Naive B cell (primary cell): ENCODE measurements at regions not wholly inside any gene's neighbourhood (a gene's known extent, or its start where the extent isn't known, plus 50 kb on each side); places are given as distances from the start of the nearest gene placed in this dataset.
"Not testable (repeated sequence)": the region's sequence is repeated elsewhere in the genome, so short reads cannot be mapped to it uniquely, and the experiment has no call there.

Experiments used
- ATAC-seq, 2 donors: fragments of 150-1000 bp; cut with Tn5 transposase; 2 replicates each; pipeline ENCODE4 v1.10.0; 2021; ENCODE audit warnings: low read depth in 2 of 2, mild to moderate bottlenecking in 2 of 2, moderate library complexity in 2 of 2
- DNase-seq: peaks from one replicate; pipeline ENCODE4 v3.0.0; 2022
- H3K27ac Mint-ChIP-seq, 6 donors: one replicate each; pipeline ENCODE4 v1.8.0; 2020 to 2022; ENCODE audit warnings: mild to moderate bottlenecking in 6 of 6, mixed read lengths in 6 of 6, moderate library complexity in 5 of 6, inconsistent platforms in 2 of 6
- H3K27me3 Mint-ChIP-seq, 3 donors: one replicate each; pipeline ENCODE4 v1.8.0; 2021 to 2022; ENCODE audit warnings: mixed read lengths in 3 of 3, mild to moderate bottlenecking in 1 of 3
- H3K36me3 Mint-ChIP-seq, 2 donors: one replicate each; pipeline ENCODE4 v1.8.0; 2020 to 2022; ENCODE audit warnings: mixed read lengths in 2 of 2, inconsistent platforms in 1 of 2, mild to moderate bottlenecking in 1 of 2
- H3K4me1 Mint-ChIP-seq, 3 donors: one replicate each; pipeline ENCODE4 v1.8.0; 2020 to 2022; ENCODE audit warnings: mixed read lengths in 3 of 3, inconsistent platforms in 1 of 3, mild to moderate bottlenecking in 1 of 3, moderate library complexity in 1 of 3
- H3K4me3 Mint-ChIP-seq, 8 donors: one replicate each; pipeline ENCODE4 v1.8.0; 2020 to 2022; ENCODE audit warnings: mild to moderate bottlenecking in 8 of 8, mixed read lengths in 8 of 8, moderate library complexity in 8 of 8, inconsistent platforms in 2 of 8
- H3K9me3 Mint-ChIP-seq, 7 donors: one replicate each; pipeline ENCODE4 v1.8.0; 2020 to 2022; ENCODE audit warnings: mixed read lengths in 7 of 7, mild to moderate bottlenecking in 5 of 7, inconsistent platforms in 2 of 7, moderate library complexity in 1 of 7

GRCh38 chr12:86601550-86602308 is 345.5 kb upstream of the MGAT4C start:
- Mint-ChIP-seq H3K27me3 (no peaks in the 10 kb centered on the region), H3K36me3 (no peaks in the 10 kb centered on the region), H3K4me3 (no peak overlapping the region), H3K4me1 (no peaks in the 10 kb centered on the region), H3K27ac (no peak overlapping the region), H3K9me3 (peaks cover 0 to 7% (median 1%) of the 10 kb centered on the region in 7 donors)
- DNase-seq (no peak), ATAC-seq (no peak)

DNA sequence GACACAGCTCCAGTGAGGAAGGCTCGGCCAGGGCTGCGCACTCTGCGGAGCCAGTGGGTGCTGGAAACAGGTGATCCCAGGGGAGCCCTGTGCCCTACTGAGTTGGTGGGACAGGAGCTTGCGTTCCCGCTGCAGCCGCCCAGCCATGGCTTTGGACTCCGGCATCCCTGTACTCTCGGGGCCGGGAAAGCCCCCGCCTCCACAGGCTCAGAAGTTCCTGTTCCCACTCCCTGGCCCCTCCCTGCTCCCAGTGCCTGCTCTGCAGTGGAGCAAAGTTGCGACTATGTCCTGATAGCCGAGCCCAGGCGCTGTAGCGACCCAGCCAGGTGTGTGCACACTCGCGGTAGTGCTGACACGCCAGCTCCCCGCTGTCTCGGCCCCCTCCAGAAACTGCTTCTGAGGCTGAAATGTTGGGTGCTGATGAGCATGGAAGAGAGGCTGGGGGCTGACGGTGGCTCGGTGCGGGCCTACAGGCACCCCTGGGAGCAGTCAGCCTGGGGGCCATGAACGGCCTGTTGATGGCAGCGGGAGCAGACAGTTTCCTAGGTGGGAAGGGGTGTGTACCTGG is 344.6 kb upstream of the MGAT4C start:
- no peak for ATAC-seq
- Mint-ChIP-seq H3K4me3 (no peak overlapping the region), H3K9me3 (peaks cover 0 to 7% (median 1%) of the 10 kb centered on the region in 7 donors), H3K27me3 (no peaks in the 10 kb centered on the region), H3K36me3 (no peaks in the 10 kb centered on the region), H3K4me1 (no peaks in the 10 kb centered on the region), H3K27ac (no peak overlapping the region)
- no peak for DNase-seq

DNA sequence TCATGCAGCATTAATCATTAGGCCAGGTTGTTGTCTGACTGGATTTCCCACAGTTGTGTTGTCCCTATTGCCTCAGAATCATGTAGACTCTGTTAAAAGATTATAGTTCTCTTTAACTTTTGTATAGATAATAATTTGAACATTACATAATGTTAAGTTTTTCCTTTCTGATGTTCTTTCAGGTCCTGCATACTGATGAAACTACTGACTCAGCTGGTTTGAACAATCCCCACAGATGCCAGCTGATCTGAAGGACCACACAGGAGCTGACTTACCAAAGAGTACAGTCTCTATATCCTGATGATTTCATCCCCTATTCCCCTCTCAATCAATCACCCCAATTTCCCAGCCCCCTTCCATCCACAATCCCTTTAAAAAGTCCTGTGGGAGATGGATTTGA is 341.2 kb upstream of the MGAT4C start:
- Mint-ChIP-seq H3K36me3 (no peaks in the 10 kb centered on the region), H3K9me3 (peaks cover 0 to 7% (median 0%) of the 10 kb centered on the region in 7 donors), H3K4me1 (no peaks in the 10 kb centered on the region), H3K27me3 (no peaks in the 10 kb centered on the region), H3K4me3 (no peak overlapping the region), H3K27ac (no peak overlapping the region)
- no peak for DNase-seq
- ATAC-seq, result no peak

DNA sequence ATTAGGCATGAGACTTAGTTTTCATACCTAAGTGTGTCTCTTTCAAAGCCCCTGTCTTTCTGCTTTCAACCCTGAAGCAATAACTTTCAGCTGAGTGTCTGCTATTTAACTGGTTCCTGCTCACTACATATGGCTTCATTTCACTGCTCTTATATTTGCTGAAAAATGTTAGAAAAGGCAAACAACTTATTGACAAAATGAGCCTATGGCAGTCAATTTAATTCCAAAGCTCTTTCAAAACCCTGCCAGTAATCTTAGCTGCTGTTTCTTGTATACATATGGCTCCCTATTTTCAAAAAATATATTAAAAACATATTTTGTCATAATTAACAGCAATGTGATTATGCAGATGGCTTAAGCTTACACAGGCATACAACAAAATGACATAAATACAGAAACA is 334.1 kb upstream of the MGAT4C start:
- Mint-ChIP-seq H3K4me3 (no peak overlapping the region), H3K27me3 (no peaks in the 10 kb centered on the region), H3K4me1 (no peaks in the 10 kb centered on the region), H3K9me3 (peaks cover 0 to 1% (median 0%) of the 10 kb centered on the region in 7 donors), H3K27ac (no peak overlapping the region), H3K36me3 (no peaks in the 10 kb centered on the region)
- no peak for DNase-seq
- no peak for ATAC-seq

DNA sequence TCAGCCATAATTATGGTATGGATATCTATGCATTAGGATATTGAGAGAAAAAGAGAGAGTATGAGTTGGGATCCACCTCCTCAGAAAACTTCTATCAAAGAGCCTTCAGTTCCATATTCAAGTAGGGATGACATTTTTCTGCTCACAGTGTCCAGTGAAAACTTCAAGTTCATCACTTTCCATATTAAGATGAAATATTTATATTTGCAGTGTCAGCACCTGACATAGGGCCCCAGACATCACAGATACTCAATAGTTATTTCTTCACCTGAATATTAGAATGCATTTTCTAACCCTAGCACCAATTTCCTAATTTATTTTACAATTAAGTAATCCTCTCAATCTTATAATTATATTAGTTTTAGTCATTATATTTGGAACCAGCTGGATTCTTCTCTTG is 318.0 kb upstream of the MGAT4C start:
- no peak overlapping the region for H3K27ac Mint-ChIP-seq
- no peaks in the 10 kb centered on the region for H3K36me3 Mint-ChIP-seq
- DNase-seq (no peak), ATAC-seq (no peak)
- no peak overlapping the region for H3K4me3 Mint-ChIP-seq
- peaks cover 0 to 8% (median 0%) of the 10 kb centered on the region in 7 donors for H3K9me3 Mint-ChIP-seq
- H3K27me3 Mint-ChIP-seq, result no peaks in the 10 kb centered on the region
- H3K4me1 Mint-ChIP-seq, result no peaks in the 10 kb centered on the region

DNA sequence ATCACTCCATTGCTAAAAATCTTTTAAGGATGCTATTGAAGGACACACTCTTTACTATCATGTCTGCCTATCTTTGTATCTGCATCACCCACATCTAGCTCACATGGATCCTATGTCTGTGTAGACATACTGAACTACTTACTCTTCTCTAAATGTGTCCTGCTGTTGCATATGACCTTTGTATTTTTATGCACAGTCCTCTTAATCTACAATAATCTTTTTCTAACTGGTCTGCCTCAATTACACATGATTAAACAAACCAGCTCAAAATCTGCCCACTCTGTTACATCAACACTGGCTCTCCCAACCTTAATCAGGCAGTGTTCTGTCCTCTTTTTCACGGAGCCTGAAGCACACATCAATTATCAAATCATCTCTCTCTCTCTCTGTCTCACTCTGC is 316.3 kb upstream of the MGAT4C start:
- Mint-ChIP-seq H3K27ac (no peak overlapping the region), H3K4me1 (no peaks in the 10 kb centered on the region), H3K4me3 (no peak overlapping the region), H3K9me3 (peaks cover 0 to 13% (median 4%) of the 10 kb centered on the region in 7 donors), H3K27me3 (no peaks in the 10 kb centered on the region), H3K36me3 (no peaks in the 10 kb centered on the region)
- no peak for ATAC-seq
- DNase-seq, result no peak

GRCh38 chr12:86565038-86565437 is 308.8 kb upstream of the MGAT4C start:
- Mint-ChIP-seq H3K4me3 (no peak overlapping the region), H3K9me3 (peaks cover 5 to 15% (median 8%) of the 10 kb centered on the region in 7 donors), H3K27ac (no peak overlapping the region), H3K4me1 (no peaks in the 10 kb centered on the region), H3K27me3 (no peaks in the 10 kb centered on the region), H3K36me3 (no peaks in the 10 kb centered on the region)
- ATAC-seq (no peak), DNase-seq (no peak)

GRCh38 chr12:86555491-86555890 is 299.3 kb upstream of the MGAT4C start:
- not testable (repeated sequence) for ATAC-seq

DNA sequence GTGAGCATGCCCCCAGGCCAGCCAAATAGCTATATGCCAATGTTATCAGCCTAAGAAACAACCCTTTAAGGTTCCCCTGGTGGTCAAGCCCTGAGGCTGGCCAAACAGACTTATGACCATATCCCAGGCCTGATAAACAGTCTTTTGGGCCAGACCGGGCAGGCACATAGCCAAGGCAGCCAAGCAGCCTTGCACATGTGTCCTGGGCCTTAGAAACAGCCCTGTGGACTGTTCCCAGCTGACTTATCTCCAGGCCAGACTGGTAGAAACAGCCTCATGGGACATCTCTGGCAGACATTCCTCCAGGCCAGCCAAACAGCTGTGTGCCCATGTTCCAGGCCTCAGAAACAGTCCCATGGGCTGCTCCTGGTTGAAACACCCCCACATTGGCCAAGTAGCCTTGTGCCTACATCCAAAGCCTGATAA is 295.0 kb upstream of the MGAT4C start:
- no peak for DNase-seq
- H3K27ac Mint-ChIP-seq, result no peak overlapping the region
- no peaks in the 10 kb centered on the region for H3K27me3 Mint-ChIP-seq
- H3K4me3 Mint-ChIP-seq, result no peak overlapping the region
- no peaks in the 10 kb centered on the region for H3K36me3 Mint-ChIP-seq
- no peak for ATAC-seq
- peaks cover 0 to 5% (median 0%) of the 10 kb centered on the region in 7 donors for H3K9me3 Mint-ChIP-seq
- no peaks in the 10 kb centered on the region for H3K4me1 Mint-ChIP-seq

More at GRCh38 chr12:86555491-86555890, 299.3 kb upstream of the MGAT4C start:
- Mint-ChIP-seq H3K27ac (peak overlapping the region in 1 of 6 donors; percentile 68), H3K9me3 (peaks cover 0 to 20% (median 8%) of the 10 kb centered on the region in 7 donors)
- DNase-seq, H3K36me3 Mint-ChIP-seq, H3K27me3 Mint-ChIP-seq, H3K4me3 Mint-ChIP-seq, H3K4me1 Mint-ChIP-seq: not testable (repeated sequence)

GRCh38 chr12:86550218-86551145 is 294.3 kb upstream of the MGAT4C start:
- no peak for ATAC-seq
- Mint-ChIP-seq H3K4me3 (no peak overlapping the region), H3K27me3 (no peaks in the 10 kb centered on the region), H3K27ac (no peak overlapping the region), H3K4me1 (no peaks in the 10 kb centered on the region), H3K36me3 (no peaks in the 10 kb centered on the region), H3K9me3 (no peaks in the 10 kb centered on the region)
- no peak for DNase-seq

GRCh38 chr12:86543716-86544115 is 287.5 kb upstream of the MGAT4C start:
- Mint-ChIP-seq H3K9me3 (no peaks in the 10 kb centered on the region), H3K36me3 (no peaks in the 10 kb centered on the region), H3K27ac (no peak overlapping the region), H3K27me3 (no peaks in the 10 kb centered on the region), H3K4me3 (no peak overlapping the region), H3K4me1 (no peaks in the 10 kb centered on the region)
- ATAC-seq, result no peak
- no peak for DNase-seq

- ATAC-seq, result no peak
These were observed 274.9 kb upstream of the MGAT4C start for GRCh38 chr12:86530996-86531655.

GRCh38 chr12:86526060-86526595 is 269.9 kb upstream of the MGAT4C start:
- Mint-ChIP-seq H3K4me1 (no peaks in the 10 kb centered on the region), H3K36me3 (no peaks in the 10 kb centered on the region), H3K27ac (peak overlapping the region in 1 of 6 donors; percentile 84), H3K27me3 (no peaks in the 10 kb centered on the region), H3K9me3 (peaks cover 5 to 30% (median 18%) of the 10 kb centered on the region in 7 donors), H3K4me3 (peak overlapping the region in 1 of 8 donors; percentile 58)
- no peak for DNase-seq
- no peak for ATAC-seq

More at GRCh38 chr12:86530996-86531655, 274.9 kb upstream of the MGAT4C start:
- H3K4me3 Mint-ChIP-seq, result no peak overlapping the region
- DNase-seq, result no peak
- H3K36me3 Mint-ChIP-seq, result no peaks in the 10 kb centered on the region
- no peaks in the 10 kb centered on the region for H3K9me3 Mint-ChIP-seq
- no peak overlapping the region for H3K27ac Mint-ChIP-seq
- no peaks in the 10 kb centered on the region for H3K4me1 Mint-ChIP-seq
- no peaks in the 10 kb centered on the region for H3K27me3 Mint-ChIP-seq
